Breast epithelium (tissue), 3 donors: ENCODE measurements at regions not wholly inside any gene's neighbourhood (a gene's known extent, or its start where the extent isn't known, plus 50 kb on each side); places are given as distances from the start of the nearest gene placed in this dataset.

Source experiments
- CTCF ChIP-seq, 3 donors: fragments of 450-650 bp; IDR thresholded peaks; one replicate each; pipeline ENCODE4 v1.5.1; 2016 to 2017; ENCODE audit warnings: antibody characterized with exemption in 3 of 3, mild to moderate bottlenecking in 3 of 3, moderate library complexity in 3 of 3
- POLR2A ChIP-seq: fragments of 450-650 bp; IDR thresholded peaks from one replicate; pipeline ENCODE4 v1.6.1; 2016; ENCODE audit warnings: antibody characterized with exemption, mild to moderate bottlenecking, moderate library complexity

- TF ChIP-seq CTCF (IDR thresholded peaks at IDR 0.05): no peak
- no peak for TF ChIP-seq POLR2A
Observed at GRCh38 chr1:88457197-88457596, 226.9 kb upstream of the PKN2 start.
